ENCODE measurements at regions not wholly inside any gene's neighbourhood (a gene's known extent, or its start where the extent isn't known, plus 50 kb on each side); places are given as distances from the start of the nearest gene placed in this dataset.

GRCh38 chr6:137570393-137570792 lies 76.2 kb upstream of the OLIG3 start:
- Histone ChIP-seq H3K36me3 (no peaks in the 10 kb centered on the region), H3K27ac (no peak overlapping the region), H3K4me3 (no peak overlapping the region), H3K9me3 (no peaks in the 10 kb centered on the region), H3K4me1 (no peaks in the 10 kb centered on the region), H3K27me3 (no peaks in the 10 kb centered on the region)
- TF ChIP-seq POLR2A (IDR thresholded peaks at IDR 0.05) (no peak), CTCF (IDR thresholded peaks at IDR 0.05 in 4 of 5, conservative IDR thresholded peaks at IDR 0.05 in 1 of 5) (no peak)
- ATAC-seq = no peak
- intact Hi-C loops (cut with DNase I; ENCODE audit: low total_unique reads) (no loop called here), in situ Hi-C loops (cut with MboI; ENCODE audit: low sequenced_read_pairs in 4 of 4) (no loop called here)
- no peak for DNase-seq

- Histone ChIP-seq H3K27ac (no peak overlapping the region), H3K4me1 (no peaks in the 10 kb centered on the region), H3K27me3 (no peaks in the 10 kb centered on the region), H3K9me3 (no peaks in the 10 kb centered on the region), H3K36me3 (no peaks in the 10 kb centered on the region), H3K4me3 (no peak overlapping the region)
- intact Hi-C loops (cut with DNase I; ENCODE audit: low total_unique reads) (no loop called here), in situ Hi-C loops (cut with MboI; ENCODE audit: low sequenced_read_pairs in 4 of 4) (no loop called here)
- no peak for TF ChIP-seq POLR2A (IDR thresholded peaks at IDR 0.05)
- TF ChIP-seq CTCF (IDR thresholded peaks at IDR 0.05 in 4 of 5, conservative IDR thresholded peaks at IDR 0.05 in 1 of 5) = peak in 1 of 5 experiments; percentile 13
- no peak for DNase-seq
- ATAC-seq = no peak
Measured at GRCh38 chr6:137571854-137572253, 77.7 kb upstream of the OLIG3 start.

- H3K4me1 ChIP-seq = no peaks in the 10 kb centered on the region
- intact Hi-C loops (cut with DNase I; ENCODE audit: low total_unique reads) = no loop called here
Measured at GRCh38 chr6:137573739-137574138, 79.5 kb upstream of the OLIG3 start.

GRCh38 chr6:137579612-137580011 lies 85.4 kb upstream of the OLIG3 start:
- no peak overlapping the region for H3K27ac ChIP-seq
- in situ Hi-C loops (cut with MboI; ENCODE audit: low sequenced_read_pairs in 4 of 4) = no loop called here

More at GRCh38 chr6:137573739-137574138, 79.5 kb upstream of the OLIG3 start:
- Histone ChIP-seq H3K27ac (no peak overlapping the region), H3K4me3 (no peak overlapping the region), H3K9me3 (no peaks in the 10 kb centered on the region), H3K27me3 (no peaks in the 10 kb centered on the region), H3K36me3 (no peaks in the 10 kb centered on the region)
- no peak for DNase-seq
- no peak for TF ChIP-seq CTCF (IDR thresholded peaks at IDR 0.05 in 4 of 5, conservative IDR thresholded peaks at IDR 0.05 in 1 of 5)
- TF ChIP-seq POLR2A (IDR thresholded peaks at IDR 0.05) = no peak
- ATAC-seq = no peak
- in situ Hi-C loops (cut with MboI; ENCODE audit: low sequenced_read_pairs in 4 of 4) = no loop called here

More at GRCh38 chr6:137579612-137580011, 85.4 kb upstream of the OLIG3 start:
- TF ChIP-seq POLR2A (IDR thresholded peaks at IDR 0.05) (no peak), CTCF (IDR thresholded peaks at IDR 0.05 in 4 of 5, conservative IDR thresholded peaks at IDR 0.05 in 1 of 5) (no peak)
- no peaks in the 10 kb centered on the region for H3K9me3 ChIP-seq
- H3K4me1 ChIP-seq = no peaks in the 10 kb centered on the region
- H3K36me3 ChIP-seq = no peaks in the 10 kb centered on the region
- no peak overlapping the region for H3K4me3 ChIP-seq
- intact Hi-C loops (cut with DNase I; ENCODE audit: low total_unique reads) = no loop called here
- ATAC-seq = no peak
- no peak for DNase-seq
- H3K27me3 ChIP-seq = no peaks in the 10 kb centered on the region
